MCF 10A (cell line): ENCODE measurements at regions not wholly inside any gene's neighbourhood (a gene's known extent, or its start where the extent isn't known, plus 50 kb on each side); places are given as distances from the start of the nearest gene placed in this dataset.

ENCODE experiments used
- BruUV-seq: library from RNA; stranded (reverse); fragments of 400-500 nt; replicated peaks from 2 replicates; lab custom pipeline; 2021; lab: Mats Ljungman, UMichigan
- CTCF ChIA-PET: fragments of 300-600 bp; sonication (Branson Sonifier 250); formaldehyde crosslinking; extraction: SDS; loops from one replicate; lab custom pipeline; 2021; ENCODE audit warnings: antibody characterized with exemption, inconsistent platforms; lab: Yijun Ruan, JAX
- POLR2A ChIA-PET: fragments of 300-600, 350-650 bp; sonication (Branson Sonifier 250); formaldehyde crosslinking; extraction: SDS; loops from one replicate; lab custom pipeline; 2020; ENCODE audit warnings: antibody characterized with exemption, inconsistent platforms; lab: Yijun Ruan, JAX
- DNase-seq: peaks from one replicate; pipeline ENCODE4 v3.0.0-alpha.2; 2018; ENCODE audit not compliant: unreplicated experiment
- H3K27ac Mint-ChIP-seq: one replicate; pipeline ENCODE4 v1.8.0; 2022; ENCODE audit warnings: mild to moderate bottlenecking, low read depth, mixed read lengths; ENCODE audit not compliant: unreplicated experiment
- H3K27me3 Mint-ChIP-seq: one replicate; pipeline ENCODE4 v1.8.0; 2022; ENCODE audit warnings: mixed read lengths; ENCODE audit not compliant: insufficient read depth, unreplicated experiment
- H3K36me3 Mint-ChIP-seq: one replicate; pipeline ENCODE4 v1.8.0; 2022; ENCODE audit warnings: mild to moderate bottlenecking, moderate library complexity, mixed read lengths; ENCODE audit not compliant: insufficient read depth, unreplicated experiment
- H3K4me1 Mint-ChIP-seq: one replicate; pipeline ENCODE4 v1.8.0; 2022; ENCODE audit warnings: mixed read lengths; ENCODE audit not compliant: insufficient read depth, unreplicated experiment
- H3K4me3 Mint-ChIP-seq: one replicate; pipeline ENCODE4 v1.8.0; 2022; ENCODE audit warnings: mild to moderate bottlenecking, moderate library complexity, mixed read lengths; ENCODE audit not compliant: unreplicated experiment
- H3K9me3 Mint-ChIP-seq: one replicate; pipeline ENCODE4 v1.8.0; 2022; ENCODE audit warnings: mixed read lengths; ENCODE audit not compliant: unreplicated experiment
- intact Hi-C: fragments of 100-400 bp; cut with micrococcal nuclease; formaldehyde crosslinking; loops from 2 replicates; pipeline ENCODE4 v1.14.1; 2022
- TF ChIP-seq, protein P1 (sequence below): fragments of 200-600 bp; IDR thresholded peaks from one replicate; pipeline ENCODE4 v1.8.0; 2022; ENCODE audit warnings: antibody characterized with exemption, mild to moderate bottlenecking; ENCODE audit not compliant: unreplicated experiment

DNA sequence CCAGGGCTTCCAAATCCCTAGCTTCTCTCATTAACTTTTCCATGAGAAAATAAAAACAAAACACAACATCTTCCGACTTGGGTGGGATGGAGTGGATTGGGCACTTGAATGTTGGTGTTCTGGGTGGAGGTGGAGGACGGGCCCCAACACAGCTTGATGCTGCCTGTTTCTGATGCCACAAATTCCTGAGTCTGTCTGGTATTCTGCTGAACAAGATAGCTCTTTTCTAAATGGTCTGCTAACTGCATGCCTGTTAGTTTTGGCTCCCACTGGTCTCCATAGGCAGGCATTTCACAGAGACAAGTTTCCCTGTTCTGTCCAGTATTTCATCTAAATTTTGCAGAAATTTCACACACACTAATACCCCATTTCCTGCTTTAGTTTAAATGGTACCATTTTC, 160.9 kb upstream of the FZD8 start:
- intact Hi-C loops = no loop called here
- Mint-ChIP-seq H3K4me3 (no peak overlapping the region), H3K4me1 (no peaks in the 10 kb centered on the region), H3K27ac (no peak overlapping the region), H3K36me3 (no peaks in the 10 kb centered on the region), H3K9me3 (no peaks in the 10 kb centered on the region), H3K27me3 (no peaks in the 10 kb centered on the region)
- ChIA-PET POLR2A (interaction anchor here (0.8 kb wide), 1 partner anchor 12 kb away, joined by 3 read pairs; no protein-coding TSS in a partner anchor), CTCF (interaction anchor here (0.6 kb wide), 1 partner anchor 161 kb away, joined by 3 read pairs; no protein-coding TSS in a partner anchor)
- TF ChIP-seq, protein P1, sequence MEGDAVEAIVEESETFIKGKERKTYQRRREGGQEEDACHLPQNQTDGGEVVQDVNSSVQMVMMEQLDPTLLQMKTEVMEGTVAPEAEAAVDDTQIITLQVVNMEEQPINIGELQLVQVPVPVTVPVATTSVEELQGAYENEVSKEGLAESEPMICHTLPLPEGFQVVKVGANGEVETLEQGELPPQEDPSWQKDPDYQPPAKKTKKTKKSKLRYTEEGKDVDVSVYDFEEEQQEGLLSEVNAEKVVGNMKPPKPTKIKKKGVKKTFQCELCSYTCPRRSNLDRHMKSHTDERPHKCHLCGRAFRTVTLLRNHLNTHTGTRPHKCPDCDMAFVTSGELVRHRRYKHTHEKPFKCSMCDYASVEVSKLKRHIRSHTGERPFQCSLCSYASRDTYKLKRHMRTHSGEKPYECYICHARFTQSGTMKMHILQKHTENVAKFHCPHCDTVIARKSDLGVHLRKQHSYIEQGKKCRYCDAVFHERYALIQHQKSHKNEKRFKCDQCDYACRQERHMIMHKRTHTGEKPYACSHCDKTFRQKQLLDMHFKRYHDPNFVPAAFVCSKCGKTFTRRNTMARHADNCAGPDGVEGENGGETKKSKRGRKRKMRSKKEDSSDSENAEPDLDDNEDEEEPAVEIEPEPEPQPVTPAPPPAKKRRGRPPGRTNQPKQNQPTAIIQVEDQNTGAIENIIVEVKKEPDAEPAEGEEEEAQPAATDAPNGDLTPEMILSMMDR = no peak
- no peak for DNase-seq
- BruUV-seq = no TSS peak

GRCh38 chr10:35797187-35797586, 155.1 kb upstream of the FZD8 start:
- POLR2A ChIA-PET = no interaction called here
- no peak overlapping the region for H3K27ac Mint-ChIP-seq

GRCh38 chr10:35795131-35795824, 153.2 kb upstream of the FZD8 start:
- intact Hi-C loops = no loop called here
- H3K9me3 Mint-ChIP-seq = no peaks in the 10 kb centered on the region

More at GRCh38 chr10:35797187-35797586, 155.1 kb upstream of the FZD8 start:
- peaks cover 9% of the 10 kb centered on the region for H3K4me1 Mint-ChIP-seq
- BruUV-seq = no TSS peak
- no peaks in the 10 kb centered on the region for H3K9me3 Mint-ChIP-seq
- DNase-seq = no peak
- no peaks in the 10 kb centered on the region for H3K27me3 Mint-ChIP-seq
- TF ChIP-seq, protein P1 = no peak
- intact Hi-C loops = no loop called here
- no peaks in the 10 kb centered on the region for H3K36me3 Mint-ChIP-seq
- CTCF ChIA-PET = no interaction called here
- H3K4me3 Mint-ChIP-seq = no peak overlapping the region

DNA sequence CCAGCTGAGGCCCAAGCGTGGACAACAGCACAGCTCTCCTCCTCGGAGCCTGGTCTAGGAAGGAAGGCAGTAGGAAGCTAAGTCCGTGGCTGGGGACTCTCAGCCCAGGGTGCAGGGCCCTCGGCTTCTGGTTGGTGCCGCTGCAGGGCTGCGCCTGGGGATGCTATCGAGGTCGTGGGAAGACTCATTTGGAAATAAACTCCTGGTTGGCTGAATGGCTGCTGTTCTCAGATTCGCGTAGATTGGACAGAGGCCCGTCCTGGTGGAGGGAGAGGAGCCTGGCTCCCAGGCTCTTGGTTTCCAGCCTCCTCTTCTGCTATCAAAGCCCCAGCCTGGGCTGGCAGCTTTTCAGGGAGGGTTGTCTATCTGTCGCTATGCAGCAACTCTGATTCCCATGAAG, 152.6 kb upstream of the FZD8 start:
- Mint-ChIP-seq H3K36me3 (no peaks in the 10 kb centered on the region), H3K9me3 (peaks cover 4% of the 10 kb centered on the region), H3K4me3 (no peak overlapping the region), H3K27ac (no peak overlapping the region), H3K27me3 (no peaks in the 10 kb centered on the region), H3K4me1 (peaks cover 15% of the 10 kb centered on the region)
- no TSS peak for BruUV-seq
- CTCF ChIA-PET = interaction anchor here (0.7 kb wide), 1 partner anchor 94 kb away, joined by 4 read pairs; no protein-coding TSS in a partner anchor
- intact Hi-C loops = no loop called here
- TF ChIP-seq, protein P1 = no peak
- no peak for DNase-seq
- POLR2A ChIA-PET = no interaction called here

More at GRCh38 chr10:35795131-35795824, 153.2 kb upstream of the FZD8 start:
- TF ChIP-seq, protein P1 = no peak
- ChIA-PET POLR2A (no interaction called here), CTCF (no interaction called here)
- DNase-seq = peak; percentile 69
- Mint-ChIP-seq H3K27ac (no peak overlapping the region), H3K36me3 (no peaks in the 10 kb centered on the region), H3K27me3 (no peaks in the 10 kb centered on the region), H3K4me3 (no peak overlapping the region), H3K4me1 (peaks cover 9% of the 10 kb centered on the region)
- no TSS peak for BruUV-seq
